Colon (tissue), 2 donors: ENCODE measurements at regions not wholly inside any gene's neighbourhood (a gene's known extent, or its start where the extent isn't known, plus 50 kb on each side); places are given as distances from the start of the nearest gene placed in this dataset.

ENCODE experiments used
- FAIRE-seq: peaks from 2 replicates; lab custom pipeline; 2012; peaks lifted over from hg19 to GRCh38; lab: Jason Lieb, UNC
- donor health status: control.
- donor health status: control.

DNA sequence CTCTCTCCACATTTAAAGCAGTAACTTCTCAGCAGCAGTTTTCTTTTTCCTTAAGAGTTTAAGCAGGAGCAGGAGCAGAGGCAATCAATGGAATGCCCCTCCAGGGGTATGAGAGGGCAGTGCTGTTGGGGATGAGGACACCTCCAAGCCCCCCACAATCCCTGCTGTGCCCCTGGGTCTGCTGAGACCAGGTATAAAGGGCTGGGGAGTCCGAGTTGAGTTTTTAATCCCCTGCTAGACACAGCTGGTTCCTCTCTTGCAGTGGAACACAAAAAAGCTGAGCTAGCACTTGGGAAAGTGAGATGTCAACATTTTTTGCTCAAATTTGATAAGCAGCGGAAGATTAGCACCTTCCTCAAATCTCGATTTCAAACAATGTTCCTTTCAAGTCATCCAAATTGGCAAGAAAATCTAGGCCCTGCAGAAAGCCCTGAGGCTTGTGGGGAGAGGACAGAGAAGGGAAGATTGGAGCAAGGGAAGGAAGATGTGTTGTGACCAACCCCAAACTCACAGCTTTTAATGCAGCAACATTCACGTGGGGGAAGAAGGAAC is 581.9 kb downstream of the SOX6 start:
- no peak for FAIRE-seq

DNA sequence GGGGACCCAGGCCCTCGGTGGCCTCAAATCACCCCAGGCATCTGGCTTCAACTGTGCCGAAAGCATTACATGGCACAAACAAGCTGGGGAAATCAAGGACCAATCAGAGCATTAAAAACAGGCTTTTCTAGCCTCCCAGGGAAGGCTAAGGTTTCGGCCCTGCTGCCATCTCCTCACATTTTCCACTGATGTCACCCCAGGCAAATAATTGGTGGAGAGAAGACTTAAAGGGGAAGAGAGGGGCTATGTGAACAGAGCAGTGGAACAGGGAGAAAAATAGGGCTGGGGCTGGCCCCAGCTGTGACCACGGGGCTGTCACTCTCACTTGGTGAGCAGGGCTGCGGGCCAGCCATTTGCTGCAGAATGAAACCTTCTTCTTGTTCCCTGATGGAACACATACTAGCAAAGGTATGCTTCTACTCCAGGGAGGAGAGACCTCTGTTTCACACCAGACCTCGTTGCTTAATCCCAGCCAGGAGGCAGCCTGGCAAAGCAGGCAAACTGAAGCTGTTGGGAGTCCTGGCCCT is 581.3 kb downstream of the SOX6 start:
- no peak for FAIRE-seq

DNA sequence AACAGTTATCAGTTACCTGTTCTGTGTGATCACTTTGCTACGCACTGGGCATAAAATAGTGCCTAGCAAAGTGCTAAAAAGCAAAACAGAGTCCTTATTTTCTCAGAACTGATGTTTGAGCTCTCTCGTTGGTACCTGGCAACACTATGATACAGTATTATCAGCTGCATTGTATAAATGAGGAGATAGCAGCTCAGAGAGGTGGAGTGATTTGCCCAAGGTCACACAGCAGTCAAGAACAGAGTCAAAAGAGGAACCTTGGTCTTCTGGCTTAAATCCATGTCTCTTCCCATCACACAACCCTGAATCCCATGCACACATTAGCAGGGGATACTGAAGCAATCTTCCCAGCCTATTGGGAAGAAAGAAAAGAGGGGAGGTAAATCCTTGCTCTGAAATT is 580.5 kb downstream of the SOX6 start:
- no peak for FAIRE-seq

DNA sequence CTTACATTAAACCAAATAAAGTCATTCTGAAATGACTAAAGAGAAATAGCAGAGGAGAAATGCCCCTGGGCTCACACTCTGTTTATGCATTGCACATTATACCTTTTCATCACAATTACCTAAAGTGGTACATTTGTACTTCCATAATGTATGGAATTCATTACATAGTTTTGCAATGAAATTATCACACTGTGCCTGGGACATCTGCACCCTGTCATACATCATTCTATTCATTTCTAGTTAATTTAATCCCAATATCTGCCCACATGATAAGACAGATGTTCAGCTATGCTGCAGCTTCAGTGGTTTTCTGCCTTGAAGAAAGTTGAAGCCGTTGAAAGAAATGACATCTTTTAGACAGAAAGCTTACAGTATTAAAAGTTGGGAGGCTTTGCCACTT is 580.0 kb downstream of the SOX6 start:
- FAIRE-seq: no peak

DNA sequence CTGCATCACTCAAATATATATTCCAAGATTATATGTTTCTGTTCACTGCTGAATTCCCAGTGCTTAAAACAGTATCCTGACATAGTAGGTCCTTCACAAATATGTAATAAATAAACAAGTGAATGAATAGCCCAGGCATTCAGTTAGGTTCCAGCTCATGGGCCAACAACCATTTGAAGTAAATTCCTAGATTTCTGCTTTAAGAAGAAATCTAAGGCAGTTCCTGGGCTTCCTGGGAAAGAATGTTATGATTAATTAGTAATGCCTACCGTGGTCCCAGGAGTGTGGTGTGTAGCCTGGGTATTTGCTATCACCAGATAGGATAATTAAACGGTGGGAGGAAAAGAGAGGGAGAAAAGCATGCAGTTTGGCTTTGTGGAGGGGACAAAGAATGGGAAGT is 576.8 kb downstream of the SOX6 start:
- no peak for FAIRE-seq

DNA sequence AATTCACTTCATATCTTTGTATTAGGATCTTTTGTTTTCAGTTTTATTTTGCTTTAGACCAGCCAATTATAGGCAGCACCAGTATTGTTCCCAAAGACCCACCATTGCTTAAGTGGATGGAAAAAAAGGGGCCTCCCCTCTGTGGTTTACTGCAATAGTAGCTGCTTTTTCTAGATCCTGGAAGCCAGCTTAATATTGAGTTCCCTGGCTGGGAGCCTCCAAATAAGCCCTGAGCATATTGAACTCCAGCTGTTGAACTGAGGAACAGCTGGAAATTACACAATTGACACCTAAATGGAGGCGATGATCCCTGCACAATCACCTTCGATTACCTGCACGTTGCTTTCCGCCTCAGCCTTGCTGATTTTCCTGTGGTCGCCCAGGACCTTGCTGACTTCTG is 576.0 kb downstream of the SOX6 start:
- FAIRE-seq: no peak

DNA sequence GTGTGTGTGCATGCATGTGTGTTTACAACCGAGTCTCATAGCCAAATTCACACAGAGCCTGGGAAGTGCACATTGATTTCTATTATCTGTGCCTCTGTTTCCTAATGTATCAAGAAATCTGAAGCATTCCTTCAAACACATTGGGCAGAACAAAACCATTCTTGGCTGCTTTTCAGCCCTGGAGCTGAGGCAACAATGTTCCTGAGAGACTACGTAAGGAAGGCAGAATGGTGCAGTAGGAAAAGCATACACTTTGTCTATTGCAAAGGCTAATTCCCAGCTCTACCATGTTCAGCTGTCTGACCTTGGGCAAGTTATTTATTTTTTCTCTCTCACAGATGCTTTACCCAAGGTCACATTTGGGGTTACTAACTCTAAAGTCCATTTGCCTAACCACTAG is 575.5 kb downstream of the SOX6 start:
- no peak for FAIRE-seq

DNA sequence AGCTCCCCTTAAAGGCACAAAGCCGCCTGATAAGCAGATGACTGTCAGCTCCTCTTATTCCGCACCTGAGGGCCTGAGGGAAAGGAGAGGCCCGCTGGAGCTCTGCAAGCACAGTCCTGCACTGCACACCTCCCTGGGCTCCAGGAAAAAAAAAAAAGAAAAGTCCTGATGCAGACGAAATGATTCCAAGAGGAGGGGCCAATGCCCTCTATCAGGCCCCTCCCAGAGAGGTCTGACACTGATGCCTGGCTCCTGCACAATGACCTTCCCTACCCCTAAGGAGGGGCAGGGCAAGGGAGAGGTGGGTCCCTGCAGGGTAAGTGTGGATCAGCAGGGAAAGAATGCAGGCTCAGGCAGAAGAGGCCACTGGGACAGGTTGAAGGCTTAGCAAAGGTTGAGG is 572.7 kb downstream of the SOX6 start:
- FAIRE-seq: no peak

DNA sequence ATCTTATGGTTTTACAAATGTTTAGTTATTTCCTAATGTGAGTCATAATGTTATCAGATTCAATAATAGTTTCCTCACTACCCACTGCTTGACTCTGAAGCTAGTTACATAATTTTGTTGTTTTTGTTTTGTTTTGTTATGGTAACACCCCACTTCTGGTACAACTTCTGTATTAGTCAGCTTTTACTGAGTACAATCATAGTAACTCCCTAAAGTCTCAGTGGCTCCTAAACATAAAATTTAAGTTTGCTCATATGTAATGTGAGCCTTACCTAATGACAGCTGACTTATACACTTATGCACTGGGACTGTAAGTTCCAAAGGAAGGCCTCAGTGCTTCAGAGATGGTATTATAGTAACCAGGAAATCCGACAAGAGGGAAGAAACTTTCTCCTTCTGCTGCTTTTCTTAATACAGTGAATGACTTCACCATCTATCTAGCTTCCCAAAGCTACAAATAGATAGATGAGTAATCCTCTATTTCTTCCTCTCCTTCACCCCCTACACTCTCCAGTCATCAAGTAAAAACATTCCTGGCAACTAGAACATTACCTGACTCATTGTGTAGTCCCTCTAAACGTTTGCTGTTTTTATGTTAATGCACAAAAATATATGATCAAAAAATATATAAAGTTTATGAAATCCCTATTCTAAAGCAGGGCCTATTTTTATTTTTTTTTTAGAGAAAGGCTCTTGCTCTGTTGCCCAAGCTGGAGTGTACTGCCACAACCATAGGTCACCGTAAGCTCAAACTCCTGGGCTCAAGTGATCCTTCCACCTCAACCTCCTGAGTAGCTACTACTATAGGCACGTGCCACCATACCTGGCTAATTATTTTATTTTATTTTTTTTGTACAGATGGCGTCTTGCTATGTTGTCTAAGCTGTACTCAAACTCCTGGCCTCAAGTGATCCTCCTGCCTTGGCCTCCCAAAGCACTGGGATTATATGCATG is 563.0 kb downstream of the SOX6 start:
- FAIRE-seq: no peak

DNA sequence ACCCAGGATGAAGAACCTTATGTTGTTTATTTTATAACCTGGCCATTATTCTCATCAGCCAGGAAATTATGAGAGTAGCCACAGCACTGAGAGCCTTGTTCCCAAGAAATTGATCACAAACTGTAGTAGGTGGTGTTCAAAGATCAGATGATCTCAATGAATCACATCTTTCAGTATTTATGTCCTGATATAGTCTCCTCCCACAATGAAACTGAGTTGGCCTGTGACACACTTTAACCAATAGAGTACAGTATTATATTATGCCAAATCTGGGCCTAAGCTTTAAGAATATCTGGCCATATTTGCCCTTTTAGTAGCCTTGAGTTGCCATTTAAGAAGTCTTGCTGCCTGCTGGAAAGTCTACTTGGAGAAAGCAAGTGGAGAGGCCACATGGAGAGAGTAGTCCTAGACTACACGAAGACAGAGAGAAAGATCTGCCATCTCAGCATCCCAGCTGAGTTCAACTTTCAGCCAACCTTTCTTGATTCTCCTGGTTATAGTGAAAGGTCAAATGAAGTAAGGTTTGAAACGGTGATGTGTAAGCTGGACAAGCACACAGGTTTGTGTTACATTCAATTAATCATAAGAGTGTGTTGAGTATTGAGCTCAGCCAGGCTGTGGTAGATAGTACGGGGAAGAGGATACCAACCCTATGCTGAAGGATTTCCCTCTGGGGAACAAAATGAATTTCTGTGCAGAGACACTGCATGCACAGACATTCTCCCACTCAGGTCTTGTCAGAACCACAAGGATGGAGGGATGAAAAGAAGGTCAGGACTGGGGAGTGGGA is 561.8 kb downstream of the SOX6 start:
- FAIRE-seq: no peak

DNA sequence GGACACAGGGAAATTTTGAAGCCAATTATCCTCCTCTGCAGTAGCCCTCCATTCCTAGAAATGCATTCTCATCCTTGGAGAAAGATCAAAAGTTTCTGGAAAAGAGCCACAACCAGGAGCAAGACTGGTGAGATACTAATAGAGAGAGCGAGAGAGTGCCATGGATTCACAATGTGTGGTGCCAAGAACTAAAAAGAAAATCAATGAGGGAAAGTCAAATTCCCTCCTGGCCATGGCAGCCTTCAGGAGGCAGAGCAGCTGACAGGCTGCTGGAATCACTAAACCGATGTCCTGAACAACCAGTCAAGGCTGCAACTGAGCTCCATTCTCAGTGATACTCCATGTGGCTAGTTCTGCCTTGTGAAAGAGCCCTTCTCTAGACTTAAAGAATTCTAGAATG is 561.0 kb downstream of the SOX6 start:
- FAIRE-seq: no peak

DNA sequence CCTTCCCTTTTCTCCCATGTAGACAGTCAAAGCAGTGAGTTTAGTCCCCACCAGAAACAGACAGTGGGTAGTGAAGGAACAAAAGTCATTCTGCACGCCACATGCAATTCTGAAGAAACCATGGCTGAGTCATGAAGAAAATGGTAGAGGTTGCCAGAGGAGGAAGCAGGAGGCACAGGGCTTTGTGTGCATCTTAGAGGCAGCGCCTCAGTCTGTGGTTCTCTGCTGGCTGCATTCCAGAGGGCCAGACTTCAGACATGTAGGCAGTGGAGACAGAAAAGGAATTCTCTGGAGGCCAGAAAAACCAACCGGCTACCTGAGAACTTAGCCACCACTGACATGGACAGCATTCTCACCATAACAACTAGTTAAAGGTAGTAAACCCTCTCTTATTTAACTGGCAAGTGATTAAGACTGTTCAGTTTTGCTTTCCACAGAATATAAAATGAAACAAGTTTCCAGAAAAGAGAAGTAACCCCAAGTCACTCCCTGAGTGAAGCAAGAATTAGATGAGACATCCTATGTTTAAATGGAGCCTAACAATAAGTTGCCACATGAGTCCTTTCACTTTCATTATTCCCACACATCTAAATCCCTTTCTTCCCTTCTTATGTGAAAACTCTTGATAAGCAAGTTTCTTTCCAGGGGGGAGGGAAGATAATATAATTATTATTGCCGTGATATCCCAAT is 556.1 kb downstream of the SOX6 start:
- FAIRE-seq: no peak

DNA sequence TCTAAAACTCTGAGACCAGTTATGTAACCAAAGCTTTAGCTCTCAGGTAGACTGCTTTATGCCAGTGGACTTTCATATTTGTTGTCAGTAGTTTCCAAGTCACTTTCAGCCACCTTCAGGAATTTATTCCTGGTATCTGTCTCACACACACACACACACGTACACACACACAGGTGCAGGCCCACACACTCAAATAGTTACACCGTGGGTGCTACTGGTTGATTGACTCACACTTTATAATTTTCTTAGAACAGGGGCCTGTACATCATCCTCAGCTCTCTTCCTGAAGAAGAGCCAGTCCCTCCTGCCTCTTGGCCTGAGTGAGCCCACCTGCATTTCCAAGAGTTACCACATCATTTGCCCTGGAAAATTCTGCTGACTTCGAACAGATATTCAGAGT is 555.2 kb downstream of the SOX6 start:
- FAIRE-seq: no peak

DNA sequence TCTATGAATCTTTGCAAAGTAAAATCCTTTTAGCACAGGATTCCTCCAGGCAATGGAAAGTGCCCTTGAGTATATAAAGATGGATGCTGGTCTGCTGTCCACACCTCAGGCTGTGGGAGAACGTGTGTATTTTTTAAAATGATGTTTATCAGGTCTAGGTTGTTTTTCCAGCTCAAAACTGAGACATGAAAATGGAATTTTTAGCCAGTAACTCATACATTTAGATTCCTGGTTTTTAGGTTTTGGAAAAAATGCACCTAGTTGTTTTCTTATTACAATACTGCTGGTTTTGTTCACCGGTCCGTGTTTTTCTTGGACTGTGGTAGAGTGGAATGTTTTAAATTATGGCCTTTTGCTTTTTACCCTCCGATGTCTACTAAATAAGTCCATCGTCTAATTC is 554.7 kb downstream of the SOX6 start:
- no peak for FAIRE-seq

DNA sequence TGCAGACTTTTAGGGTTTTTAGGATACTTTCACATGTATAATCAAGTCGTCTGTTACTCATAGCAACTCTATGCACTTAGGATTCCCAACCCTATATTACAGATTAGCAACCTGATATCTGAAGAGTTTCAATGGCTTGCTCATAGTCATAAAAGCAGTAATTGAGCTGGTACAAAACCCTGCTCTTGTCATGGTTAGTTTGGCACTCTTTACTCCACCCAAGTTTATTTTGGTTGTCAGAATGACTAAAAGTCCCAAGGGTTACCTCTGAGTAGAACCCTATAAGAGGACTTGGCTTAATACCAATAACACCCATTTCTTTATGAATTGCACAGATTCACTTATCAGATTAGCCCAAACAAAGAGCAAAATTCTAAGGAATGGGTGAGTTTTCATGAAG is 550.6 kb downstream of the SOX6 start:
- no peak for FAIRE-seq

DNA sequence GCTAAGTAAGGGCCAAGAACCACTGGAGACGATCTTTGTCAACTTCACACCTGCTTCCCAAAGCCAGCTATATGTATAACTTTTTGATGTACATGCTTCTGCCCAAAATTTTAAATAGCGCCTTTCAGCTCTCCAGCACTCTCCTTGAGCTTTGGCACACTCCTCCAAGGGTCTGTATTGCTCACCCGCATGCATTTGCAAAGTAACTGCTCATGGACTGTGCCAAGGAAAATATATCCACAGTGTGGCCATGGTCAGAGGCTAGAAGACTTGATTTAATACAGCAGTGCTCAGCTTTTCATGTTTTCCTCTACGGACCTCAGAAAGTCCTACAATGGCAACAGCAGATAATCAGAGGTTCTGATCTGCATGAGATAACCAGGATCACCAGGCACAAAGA is 550.1 kb downstream of the SOX6 start:
- FAIRE-seq: no peak

DNA sequence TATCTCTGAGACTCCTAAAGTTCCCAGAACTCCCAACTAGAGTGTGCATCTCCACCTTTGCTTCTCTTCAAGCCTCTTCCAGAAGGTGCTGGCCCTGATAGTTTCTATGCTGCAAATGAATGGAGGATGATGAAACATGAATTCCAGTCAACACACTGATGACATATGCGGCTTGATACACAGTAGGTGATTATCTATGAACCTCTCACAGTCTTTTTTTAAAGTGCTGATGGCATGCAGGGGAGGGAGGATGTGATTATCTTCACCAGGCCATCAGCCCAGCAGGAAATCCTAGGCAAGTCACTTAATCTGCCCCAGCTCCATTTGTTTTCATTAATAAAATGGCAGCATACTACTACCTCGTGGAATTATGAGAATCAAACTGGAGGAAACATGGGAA is 548.5 kb downstream of the SOX6 start:
- no peak for FAIRE-seq

DNA sequence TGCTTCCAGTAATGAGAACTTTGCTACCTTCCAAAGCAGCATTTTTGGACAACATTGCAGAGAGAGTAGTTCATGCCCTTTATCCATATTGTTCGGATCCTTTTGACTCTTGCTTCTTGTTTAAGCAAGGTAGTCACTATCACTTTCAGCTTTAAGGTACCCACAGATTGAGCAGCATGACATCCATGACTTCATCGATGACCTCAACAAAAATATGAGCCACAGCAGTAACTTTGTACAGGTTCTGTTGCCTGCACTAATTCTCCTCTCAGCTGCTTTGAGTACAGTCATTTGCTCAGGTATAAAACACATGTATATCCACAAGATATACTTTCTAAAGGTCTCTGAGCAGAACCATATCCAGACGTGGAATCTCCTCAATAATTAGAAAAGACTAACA is 546.3 kb downstream of the SOX6 start:
- no peak for FAIRE-seq

DNA sequence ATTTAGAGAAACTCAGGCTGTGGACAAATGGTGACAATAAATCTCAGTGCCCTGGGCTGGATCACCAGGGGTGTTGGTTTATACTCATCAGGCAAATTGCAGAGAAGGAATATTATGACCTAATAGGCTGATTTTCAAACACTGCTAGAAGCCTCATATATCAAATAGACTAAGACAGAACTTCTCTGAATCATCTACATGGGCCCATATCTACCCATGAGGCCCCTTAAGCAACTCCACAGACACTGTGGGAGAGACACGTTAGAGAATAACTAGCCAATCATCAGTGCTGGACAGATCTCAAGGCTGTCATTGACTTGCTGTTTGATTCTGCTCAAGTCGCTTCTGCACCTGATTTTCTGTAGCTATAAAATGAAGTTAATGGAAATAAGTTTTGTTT is 545.8 kb downstream of the SOX6 start:
- no peak for FAIRE-seq

DNA sequence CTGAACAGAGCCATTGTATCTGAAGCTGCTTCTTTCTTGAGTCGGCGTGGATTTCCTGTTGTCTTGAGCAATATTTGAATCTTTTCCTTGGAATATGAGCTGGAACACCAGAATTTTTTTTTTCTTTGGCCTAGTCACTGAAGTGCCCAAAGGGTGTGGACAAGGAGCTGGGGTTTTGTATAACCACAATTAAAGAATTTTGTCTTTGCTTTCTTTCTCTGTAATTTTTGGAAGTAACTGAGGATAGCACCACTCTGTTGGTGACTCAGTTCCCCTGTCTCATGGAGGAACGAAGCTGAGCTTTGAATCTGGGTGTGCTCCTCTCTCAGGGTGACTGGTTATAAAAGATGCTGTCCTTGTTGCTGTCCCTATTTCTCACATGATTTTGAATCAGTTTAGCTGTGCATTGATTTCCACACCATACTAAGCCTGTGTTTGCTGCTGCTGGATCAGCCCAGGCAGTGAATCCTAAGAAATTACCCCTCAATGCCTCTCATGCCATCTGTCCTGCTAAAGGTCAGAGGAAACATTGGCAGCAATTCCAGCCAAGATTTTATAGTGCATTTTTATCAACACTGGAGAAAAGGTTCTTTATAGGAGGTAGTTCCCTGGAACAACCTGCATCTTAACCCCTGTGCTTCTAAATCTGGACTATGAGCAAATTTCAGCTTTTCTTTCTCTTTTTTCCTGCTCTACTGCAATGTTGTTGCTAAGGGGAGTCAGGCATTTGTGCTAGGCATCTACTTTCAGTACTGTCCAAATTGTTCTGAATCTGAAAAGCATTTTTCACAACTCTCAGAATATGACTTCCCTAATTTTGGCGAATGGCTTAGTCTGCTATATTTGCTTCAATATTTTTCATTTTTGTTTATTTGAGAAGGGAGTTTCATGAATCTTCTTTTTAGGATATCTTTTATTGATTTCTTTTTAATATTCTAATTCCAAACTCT is 540.8 kb downstream of the SOX6 start:
- FAIRE-seq: no peak

DNA sequence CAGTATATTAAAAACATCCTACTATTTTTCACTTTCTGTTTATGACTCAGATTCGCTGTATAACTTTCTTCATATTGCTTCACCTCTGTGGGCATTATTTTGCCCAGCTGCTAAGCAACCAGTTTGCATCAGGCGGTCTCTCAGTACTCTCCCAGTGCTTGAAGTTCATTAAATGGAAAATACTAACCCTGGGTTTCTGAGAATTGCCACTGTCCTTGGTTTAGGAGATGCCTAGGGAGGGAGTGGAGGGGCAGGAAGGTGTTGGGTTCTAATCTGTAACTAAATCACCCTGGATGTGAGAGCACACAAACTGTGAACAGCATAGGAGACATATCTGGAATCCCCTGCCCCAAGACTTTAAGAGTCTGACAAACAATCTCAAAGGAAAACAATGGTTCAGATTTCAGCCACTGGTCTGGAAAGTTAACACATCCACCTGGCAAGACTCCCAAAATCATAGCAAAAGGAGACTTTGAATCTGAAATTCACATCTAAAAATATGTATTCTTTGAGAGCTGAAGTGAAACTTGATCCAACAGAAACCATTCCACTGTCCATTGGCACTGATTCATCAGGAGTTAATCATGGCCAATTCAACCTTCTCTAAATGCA is 540.0 kb downstream of the SOX6 start:
- FAIRE-seq: no peak
